Hepatocyte (in vitro differentiated cells): ENCODE measurements at regions not wholly inside any gene's neighbourhood (a gene's known extent, or its start where the extent isn't known, plus 50 kb on each side); places are given as distances from the start of the nearest gene placed in this dataset.

Experiments
- DNase-seq: peaks from one replicate; pipeline ENCODE4 v3.0.0-alpha.2; 2016; ENCODE audit warnings: low spot score
- H2AFZ ChIP-seq: fragments of 200-600 bp; sonication (generic); 2 replicates; pipeline ENCODE4 v1.6.0; 2016; ENCODE audit warnings: antibody characterized with exemption, mild to moderate bottlenecking
- H3K27ac ChIP-seq: fragments of 200-600 bp; sonication (generic); 2 replicates; pipeline ENCODE4 v1.5.1; 2016; ENCODE audit warnings: mild to moderate bottlenecking
- H3K27me3 ChIP-seq: fragments of 200-600 bp; sonication (generic); 2 replicates; pipeline ENCODE4 v1.6.1; 2016
- H3K36me3 ChIP-seq: fragments of 200-600 bp; sonication (generic); replicated peaks from 2 replicates; pipeline ENCODE4 v1.5.1; 2016; ENCODE audit warnings: low read depth; ENCODE audit not compliant: insufficient read depth
- H3K4me1 ChIP-seq: fragments of 200-600 bp; sonication (generic); 2 replicates; pipeline ENCODE4 v1.5.1; 2016; ENCODE audit warnings: mild to moderate bottlenecking, moderate library complexity; ENCODE audit not compliant: insufficient read depth
- H3K4me2 ChIP-seq: fragments of 200-600 bp; sonication (generic); 2 replicates; pipeline ENCODE4 v1.6.0; 2016
- H3K4me3 ChIP-seq: fragments of 200-600 bp; sonication (generic); 2 replicates; pipeline ENCODE4 v1.5.1; 2016; ENCODE audit warnings: mild to moderate bottlenecking
- H3K79me2 ChIP-seq: fragments of 200-600 bp; sonication (generic); 2 replicates; pipeline ENCODE4 v1.6.0; 2017; ENCODE audit warnings: mild to moderate bottlenecking
- H3K9me2 ChIP-seq: fragments of 200-600 bp; sonication (generic); replicated peaks from 2 replicates; pipeline ENCODE4 v1.6.0; 2017; ENCODE audit warnings: mild to moderate bottlenecking; ENCODE audit not compliant: insufficient read depth
- H3K9me3 ChIP-seq: fragments of 200-600 bp; sonication (generic); 2 replicates; pipeline ENCODE4 v1.5.1; 2016; ENCODE audit warnings: low read depth, mild to moderate bottlenecking
- H4K20me1 ChIP-seq: fragments of 200-600 bp; sonication (generic); 2 replicates; pipeline ENCODE4 v1.6.0; 2016; ENCODE audit warnings: mild to moderate bottlenecking; ENCODE audit not compliant: insufficient read depth, poor library complexity, severe bottlenecking
- EZH2 ChIP-seq: fragments of 200-600 bp; sonication (generic); IDR thresholded peaks from 2 replicates; pipeline ENCODE4 v1.6.1; 2016; ENCODE audit warnings: antibody characterized with exemption, mild to moderate bottlenecking, borderline replicate concordance
- EZH2phosphoT487 ChIP-seq: fragments of 200-600 bp; sonication (generic); IDR thresholded peaks from one replicate; pipeline ENCODE4 v1.6.1; 2018; ENCODE audit warnings: antibody characterized with exemption, mild to moderate bottlenecking, low read depth, moderate library complexity; ENCODE audit not compliant: unreplicated experiment, severe bottlenecking
- WGBS: methylation state at CpG from one replicate; pipeline ENCODE4 v1.1.6; 2016; ENCODE audit warnings: low lambda C conversion rate; ENCODE audit errors: missing lambda C conversion rate; 5-methylcytosine and 5-hydroxymethylcytosine counted together
- TF ChIP-seq, protein P1 (sequence below): fragments of 200-600 bp; sonication (generic); IDR thresholded peaks from 2 replicates; pipeline ENCODE4 v1.5.1; 2016; ENCODE audit warnings: antibody characterized with exemption, mild to moderate bottlenecking; ENCODE audit not compliant: poor library complexity

- no peak overlapping the region for H3K4me2 ChIP-seq
- no peaks in the 10 kb centered on the region for H3K4me1 ChIP-seq
- no peak overlapping the region for H3K4me3 ChIP-seq
- H3K36me3 ChIP-seq = no peaks in the 10 kb centered on the region
- H2AFZ ChIP-seq = no peak overlapping the region
- peak overlapping the region; percentile 2 for H3K27ac ChIP-seq
- no peaks in the 10 kb centered on the region for H3K79me2 ChIP-seq
- no peaks in the 10 kb centered on the region for H3K9me3 ChIP-seq
- TF ChIP-seq, protein P1, sequence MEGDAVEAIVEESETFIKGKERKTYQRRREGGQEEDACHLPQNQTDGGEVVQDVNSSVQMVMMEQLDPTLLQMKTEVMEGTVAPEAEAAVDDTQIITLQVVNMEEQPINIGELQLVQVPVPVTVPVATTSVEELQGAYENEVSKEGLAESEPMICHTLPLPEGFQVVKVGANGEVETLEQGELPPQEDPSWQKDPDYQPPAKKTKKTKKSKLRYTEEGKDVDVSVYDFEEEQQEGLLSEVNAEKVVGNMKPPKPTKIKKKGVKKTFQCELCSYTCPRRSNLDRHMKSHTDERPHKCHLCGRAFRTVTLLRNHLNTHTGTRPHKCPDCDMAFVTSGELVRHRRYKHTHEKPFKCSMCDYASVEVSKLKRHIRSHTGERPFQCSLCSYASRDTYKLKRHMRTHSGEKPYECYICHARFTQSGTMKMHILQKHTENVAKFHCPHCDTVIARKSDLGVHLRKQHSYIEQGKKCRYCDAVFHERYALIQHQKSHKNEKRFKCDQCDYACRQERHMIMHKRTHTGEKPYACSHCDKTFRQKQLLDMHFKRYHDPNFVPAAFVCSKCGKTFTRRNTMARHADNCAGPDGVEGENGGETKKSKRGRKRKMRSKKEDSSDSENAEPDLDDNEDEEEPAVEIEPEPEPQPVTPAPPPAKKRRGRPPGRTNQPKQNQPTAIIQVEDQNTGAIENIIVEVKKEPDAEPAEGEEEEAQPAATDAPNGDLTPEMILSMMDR = no peak
- H3K27me3 ChIP-seq = no peaks in the 10 kb centered on the region
- H4K20me1 ChIP-seq = no peaks in the 10 kb centered on the region
- WGBS = 88% methylated on average over 1 of the region's 1 CpG
- no peaks in the 10 kb centered on the region for H3K9me2 ChIP-seq
- no peak for DNase-seq
Measured at GRCh38 chr7:81637534-81637933, 132.3 kb downstream of the HGF start.

GRCh38 chr7:81632418-81632817 is 137.4 kb downstream of the HGF start:
- H3K4me3 ChIP-seq = no peak overlapping the region
- no peak overlapping the region for H2AFZ ChIP-seq
- H3K9me3 ChIP-seq = no peaks in the 10 kb centered on the region
- H3K36me3 ChIP-seq = no peaks in the 10 kb centered on the region
- no peaks in the 10 kb centered on the region for H3K79me2 ChIP-seq
- no peaks in the 10 kb centered on the region for H3K27me3 ChIP-seq
- H3K4me2 ChIP-seq = no peak overlapping the region
- H3K27ac ChIP-seq = no peak overlapping the region
- 100% methylated on average over 1 of the region's 1 CpG for WGBS
- H3K9me2 ChIP-seq = no peaks in the 10 kb centered on the region
- no peaks in the 10 kb centered on the region for H4K20me1 ChIP-seq
- TF ChIP-seq EZH2phosphoT487 = no peak
- TF ChIP-seq, protein P1 = no peak
- TF ChIP-seq EZH2 = no peak
- H3K4me1 ChIP-seq = no peaks in the 10 kb centered on the region
- no peak for DNase-seq

GRCh38 chr7:81630600-81630999 is 139.2 kb downstream of the HGF start:
- H4K20me1 ChIP-seq = no peaks in the 10 kb centered on the region
- no peaks in the 10 kb centered on the region for H3K4me1 ChIP-seq
- H3K36me3 ChIP-seq = no peaks in the 10 kb centered on the region
- no peak overlapping the region for H3K4me2 ChIP-seq
- no peak overlapping the region for H2AFZ ChIP-seq
- no peak overlapping the region for H3K4me3 ChIP-seq
- no peak for TF ChIP-seq EZH2phosphoT487
- no peak for TF ChIP-seq EZH2
- TF ChIP-seq, protein P1 = no peak
- 89% methylated on average over 1 of the region's 1 CpG for WGBS
- no peaks in the 10 kb centered on the region for H3K79me2 ChIP-seq
- no peaks in the 10 kb centered on the region for H3K9me3 ChIP-seq
- no peak overlapping the region for H3K27ac ChIP-seq
- no peaks in the 10 kb centered on the region for H3K9me2 ChIP-seq
- no peaks in the 10 kb centered on the region for H3K27me3 ChIP-seq
- DNase-seq = no peak

DNA sequence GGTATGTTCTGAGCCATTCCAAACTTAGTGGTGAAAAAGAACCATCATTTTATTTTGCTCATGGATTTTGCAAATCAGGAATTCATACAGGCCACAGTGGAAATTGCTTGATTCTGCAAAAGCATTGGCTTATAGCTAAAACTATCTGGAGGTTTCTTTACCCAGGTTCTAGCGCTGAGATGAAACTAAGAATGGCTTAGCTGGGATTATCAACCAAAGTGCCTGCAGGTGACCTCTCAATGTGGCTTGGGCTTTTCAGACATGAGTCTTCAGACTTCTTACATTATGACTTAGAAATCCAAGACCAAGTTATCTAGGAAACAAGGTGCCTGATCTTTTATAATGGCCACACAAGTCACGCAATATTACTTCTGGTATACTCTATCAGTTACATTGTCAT is 140.1 kb downstream of the HGF start:
- WGBS = 95% methylated on average over 2 of the region's 2 CpGs
- no peaks in the 10 kb centered on the region for H3K9me3 ChIP-seq

More for the DNA sequence above, 140.1 kb downstream of the HGF start:
- Histone ChIP-seq H3K27ac (no peak overlapping the region), H2AFZ (no peak overlapping the region), H3K4me3 (no peak overlapping the region), H3K36me3 (no peaks in the 10 kb centered on the region), H3K79me2 (no peaks in the 10 kb centered on the region), H3K4me1 (peaks cover 7% of the 10 kb centered on the region), H4K20me1 (no peaks in the 10 kb centered on the region), H3K9me2 (no peaks in the 10 kb centered on the region), H3K27me3 (no peaks in the 10 kb centered on the region), H3K4me2 (no peak overlapping the region)
- no peak for DNase-seq
- TF ChIP-seq EZH2 (no peak), EZH2phosphoT487 (no peak)
- TF ChIP-seq, protein P1 = no peak
